Panc1 (cell line): ENCODE measurements at regions not wholly inside any gene's neighbourhood (a gene's known extent, or its start where the extent isn't known, plus 50 kb on each side); places are given as distances from the start of the nearest gene placed in this dataset.

Experiments used
- ATAC-seq: fragments of 200-7000 bp; cut with Tn5 transposase; 2 replicates; pipeline ENCODE4 v1.9.1; 2020; ENCODE audit warnings: mild to moderate bottlenecking, moderate library complexity
- BruUV-seq: library from RNA; stranded (reverse); fragments of 400-500 nt; replicated peaks from 2 replicates; lab custom pipeline; 2021; lab: Mats Ljungman, UMichigan
- CTCF ChIA-PET: fragments of 300-600 bp; sonication (Branson Sonifier 250); formaldehyde crosslinking; loops from one replicate; lab custom pipeline; 2022; ENCODE audit warnings: antibody characterized with exemption; lab: Charles Lee
- POLR2A ChIA-PET: fragments of 300-600 bp; sonication (Branson Sonifier 250); formaldehyde crosslinking; loops from one replicate; lab custom pipeline; 2022; ENCODE audit warnings: antibody characterized with exemption; lab: Charles Lee
- DNase-seq: peaks from one replicate; pipeline ENCODE4 v3.0.0-alpha.2; 2010; ENCODE audit warnings: low read depth, low spot score
- H3K27ac ChIP-seq: 2 replicates; pipeline ENCODE4 v1.5.1; 2011; ENCODE audit warnings: mild to moderate bottlenecking, low read length, inconsistent platforms
- H3K27me3 ChIP-seq: fragments of 200-500 bp; sonication (Bioruptor generic); 2 replicates; pipeline ENCODE4 v1.6.0; 2014; ENCODE audit warnings: low read length, inconsistent platforms; ENCODE audit not compliant: control insufficient read depth, insufficient read depth
- H3K36me3 ChIP-seq: fragments of 200-500 bp; sonication (Bioruptor generic); 2 replicates; pipeline ENCODE4 v1.5.1; 2014; ENCODE audit warnings: inconsistent platforms, mild to moderate bottlenecking, low read length, moderate library complexity; ENCODE audit not compliant: control insufficient read depth, insufficient read depth
- H3K4me1 ChIP-seq: 2 replicates; pipeline ENCODE4 v1.5.1; 2011; ENCODE audit warnings: inconsistent platforms, mild to moderate bottlenecking, low read length, moderate library complexity; ENCODE audit not compliant: control insufficient read depth, insufficient read depth
- H3K4me3 ChIP-seq, 2 experiments: 2 replicates each; pipeline ENCODE4 v1.5.1; 2011 to 2012; ENCODE audit warnings: low read depth in 2 of 2, low read length in 2 of 2, mild to moderate bottlenecking in 2 of 2, inconsistent platforms in 1 of 2, moderate library complexity in 1 of 2
- H3K9me3 ChIP-seq: fragments of 200-500 bp; sonication (Bioruptor generic); 2 replicates; pipeline ENCODE4 v1.5.1; 2014; ENCODE audit warnings: low read depth, mild to moderate bottlenecking, inconsistent platforms, low read length, moderate library complexity; ENCODE audit not compliant: control insufficient read depth, insufficient read depth
- POLR2AphosphoS5 ChIP-seq: IDR thresholded peaks from 2 replicates; pipeline ENCODE4 v1.6.1; 2012; ENCODE audit warnings: mild to moderate bottlenecking, low read depth, low read length, moderate library complexity
- SIN3A ChIP-seq: IDR thresholded peaks from 2 replicates; pipeline ENCODE4 v1.6.1; 2012; ENCODE audit warnings: low read depth, mild to moderate bottlenecking, low read length, moderate library complexity, borderline replicate concordance; ENCODE audit not compliant: insufficient read depth
- TCF7L2 ChIP-seq: IDR thresholded peaks from 2 replicates; pipeline ENCODE4 v1.6.1; 2011; ENCODE audit warnings: mild to moderate bottlenecking, low read depth, low read length, inconsistent platforms
- in situ Hi-C: cut with HindIII; loops from 2 replicates; pipeline ENCODE4 v1.10.0; 2016; ENCODE audit warnings: low sequenced_read_pairs, low pct_unique_long_range_greater_than_20kb
- intact Hi-C: fragments of 100-400 bp; cut with micrococcal nuclease; formaldehyde crosslinking; loops from one replicate; pipeline ENCODE4 v1.10.0; 2022; ENCODE audit not compliant: unreplicated experiment
- TF ChIP-seq, protein P1 (sequence below): fragments of 450-650 bp; IDR thresholded peaks from 2 replicates; pipeline ENCODE4 v1.5.1; 2017; ENCODE audit warnings: mild to moderate bottlenecking
- TF ChIP-seq, protein P2 (sequence below), 2 experiments: IDR thresholded peaks; 2 replicates each; pipeline ENCODE4 v1.6.1; 2011 to 2012; ENCODE audit warnings: low read depth in 2 of 2, control low read depth in 1 of 2, low read length in 1 of 2, mild to moderate bottlenecking in 1 of 2, moderate library complexity in 1 of 2; ENCODE audit not compliant: insufficient read depth in 1 of 2

DNA sequence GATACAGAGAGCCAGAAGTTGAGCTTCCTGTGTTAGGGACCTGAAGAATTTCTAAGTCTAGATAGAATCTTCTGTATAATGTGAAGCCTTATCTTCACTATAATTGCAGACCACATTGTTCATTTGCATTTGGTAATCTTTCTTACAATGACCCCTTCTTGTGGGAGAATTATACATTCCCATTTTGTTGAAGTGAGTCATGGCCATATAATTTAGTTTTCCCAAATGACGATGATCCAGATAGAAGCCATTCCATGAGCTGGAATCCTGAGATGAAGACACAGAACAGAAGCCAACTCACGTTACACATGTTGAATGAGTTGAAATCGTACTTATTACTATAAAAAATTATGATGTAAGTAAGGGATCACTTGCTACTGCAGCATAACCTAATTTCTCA, 187.8 kb downstream of the TUSC7 start:
- ChIA-PET POLR2A (no interaction called here), CTCF (no interaction called here)
- H3K9me3 ChIP-seq: no peaks in the 10 kb centered on the region
- DNase-seq (no peak), ATAC-seq (no peak)
- no TSS peak for BruUV-seq
- in situ Hi-C loops (no loop called here), intact Hi-C loops (no loop called here)
- no peaks in the 10 kb centered on the region for H3K27me3 ChIP-seq
- no peak overlapping the region for H3K4me3 ChIP-seq
- no peak overlapping the region for H3K27ac ChIP-seq
- no peaks in the 10 kb centered on the region for H3K4me1 ChIP-seq
- H3K36me3 ChIP-seq: no peaks in the 10 kb centered on the region
- TF ChIP-seq, protein P1, sequence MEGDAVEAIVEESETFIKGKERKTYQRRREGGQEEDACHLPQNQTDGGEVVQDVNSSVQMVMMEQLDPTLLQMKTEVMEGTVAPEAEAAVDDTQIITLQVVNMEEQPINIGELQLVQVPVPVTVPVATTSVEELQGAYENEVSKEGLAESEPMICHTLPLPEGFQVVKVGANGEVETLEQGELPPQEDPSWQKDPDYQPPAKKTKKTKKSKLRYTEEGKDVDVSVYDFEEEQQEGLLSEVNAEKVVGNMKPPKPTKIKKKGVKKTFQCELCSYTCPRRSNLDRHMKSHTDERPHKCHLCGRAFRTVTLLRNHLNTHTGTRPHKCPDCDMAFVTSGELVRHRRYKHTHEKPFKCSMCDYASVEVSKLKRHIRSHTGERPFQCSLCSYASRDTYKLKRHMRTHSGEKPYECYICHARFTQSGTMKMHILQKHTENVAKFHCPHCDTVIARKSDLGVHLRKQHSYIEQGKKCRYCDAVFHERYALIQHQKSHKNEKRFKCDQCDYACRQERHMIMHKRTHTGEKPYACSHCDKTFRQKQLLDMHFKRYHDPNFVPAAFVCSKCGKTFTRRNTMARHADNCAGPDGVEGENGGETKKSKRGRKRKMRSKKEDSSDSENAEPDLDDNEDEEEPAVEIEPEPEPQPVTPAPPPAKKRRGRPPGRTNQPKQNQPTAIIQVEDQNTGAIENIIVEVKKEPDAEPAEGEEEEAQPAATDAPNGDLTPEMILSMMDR: no peak
- TF ChIP-seq, protein P2, sequence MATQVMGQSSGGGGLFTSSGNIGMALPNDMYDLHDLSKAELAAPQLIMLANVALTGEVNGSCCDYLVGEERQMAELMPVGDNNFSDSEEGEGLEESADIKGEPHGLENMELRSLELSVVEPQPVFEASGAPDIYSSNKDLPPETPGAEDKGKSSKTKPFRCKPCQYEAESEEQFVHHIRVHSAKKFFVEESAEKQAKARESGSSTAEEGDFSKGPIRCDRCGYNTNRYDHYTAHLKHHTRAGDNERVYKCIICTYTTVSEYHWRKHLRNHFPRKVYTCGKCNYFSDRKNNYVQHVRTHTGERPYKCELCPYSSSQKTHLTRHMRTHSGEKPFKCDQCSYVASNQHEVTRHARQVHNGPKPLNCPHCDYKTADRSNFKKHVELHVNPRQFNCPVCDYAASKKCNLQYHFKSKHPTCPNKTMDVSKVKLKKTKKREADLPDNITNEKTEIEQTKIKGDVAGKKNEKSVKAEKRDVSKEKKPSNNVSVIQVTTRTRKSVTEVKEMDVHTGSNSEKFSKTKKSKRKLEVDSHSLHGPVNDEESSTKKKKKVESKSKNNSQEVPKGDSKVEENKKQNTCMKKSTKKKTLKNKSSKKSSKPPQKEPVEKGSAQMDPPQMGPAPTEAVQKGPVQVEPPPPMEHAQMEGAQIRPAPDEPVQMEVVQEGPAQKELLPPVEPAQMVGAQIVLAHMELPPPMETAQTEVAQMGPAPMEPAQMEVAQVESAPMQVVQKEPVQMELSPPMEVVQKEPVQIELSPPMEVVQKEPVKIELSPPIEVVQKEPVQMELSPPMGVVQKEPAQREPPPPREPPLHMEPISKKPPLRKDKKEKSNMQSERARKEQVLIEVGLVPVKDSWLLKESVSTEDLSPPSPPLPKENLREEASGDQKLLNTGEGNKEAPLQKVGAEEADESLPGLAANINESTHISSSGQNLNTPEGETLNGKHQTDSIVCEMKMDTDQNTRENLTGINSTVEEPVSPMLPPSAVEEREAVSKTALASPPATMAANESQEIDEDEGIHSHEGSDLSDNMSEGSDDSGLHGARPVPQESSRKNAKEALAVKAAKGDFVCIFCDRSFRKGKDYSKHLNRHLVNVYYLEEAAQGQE (IDR thresholded peaks at IDR 0.05; ENCODE audit: insufficient read depth in 1 of 2, low read depth in 2 of 2, low read length in 1 of 2): no peak
- TF ChIP-seq TCF7L2: no peak
- no peak for TF ChIP-seq POLR2AphosphoS5
- TF ChIP-seq SIN3A: no peak

DNA sequence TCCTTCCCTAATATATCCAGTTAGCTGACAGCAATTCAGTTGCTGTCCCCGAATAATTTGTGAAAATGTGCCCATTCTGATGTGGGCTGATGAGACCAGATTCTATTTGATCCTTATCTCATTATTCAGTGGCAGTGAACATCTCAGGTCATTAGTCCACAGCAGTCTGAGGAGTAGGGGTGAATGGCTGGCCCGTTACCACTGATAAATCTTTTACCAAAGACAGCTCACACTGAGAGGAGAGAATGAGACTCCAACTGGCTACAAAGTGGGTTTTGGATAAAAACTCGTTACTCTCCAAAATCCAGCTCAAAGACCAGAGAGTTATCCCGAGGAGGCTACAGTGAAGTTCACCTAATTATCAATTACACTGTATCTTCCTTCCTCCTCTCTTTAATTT, 189.7 kb downstream of the TUSC7 start:
- no peaks in the 10 kb centered on the region for H3K4me1 ChIP-seq
- CTCF ChIA-PET: no interaction called here
- ATAC-seq (no peak), DNase-seq (no peak)
- POLR2A ChIA-PET: no interaction called here
- H3K36me3 ChIP-seq: no peaks in the 10 kb centered on the region
- no TSS peak for BruUV-seq
- H3K27me3 ChIP-seq: no peaks in the 10 kb centered on the region
- H3K4me3 ChIP-seq: no peak overlapping the region
- intact Hi-C loops (no loop called here), in situ Hi-C loops (no loop called here)
- TF ChIP-seq TCF7L2: no peak
- no peak for TF ChIP-seq POLR2AphosphoS5
- TF ChIP-seq SIN3A: no peak
- TF ChIP-seq, protein P2 (IDR thresholded peaks at IDR 0.05; ENCODE audit: insufficient read depth in 1 of 2, low read depth in 2 of 2, low read length in 1 of 2): no peak
- TF ChIP-seq, protein P1: no peak
- H3K9me3 ChIP-seq: no peaks in the 10 kb centered on the region
- H3K27ac ChIP-seq: no peak overlapping the region
